Prostate gland (tissue), 2 donors: ENCODE measurements at regions not wholly inside any gene's neighbourhood (a gene's known extent, or its start where the extent isn't known, plus 50 kb on each side); places are given as distances from the start of the nearest gene placed in this dataset.

Experiments
- CTCF ChIP-seq, 4 experiments: fragments of 200-600 bp in 2 of 4; fragments of 450-650 bp in 2 of 4; sonication (generic) in 2 of 4; IDR thresholded peaks; 1 replicate in 3 of 4; 2 replicates in 1 of 4; pipeline ENCODE4 v1.5.1; 2016 to 2019; ENCODE audit warnings: antibody characterized with exemption in 4 of 4, mild to moderate bottlenecking in 2 of 4, moderate library complexity in 2 of 4
- POLR2A ChIP-seq: fragments of 450-650 bp; IDR thresholded peaks from one replicate; pipeline ENCODE4 v1.6.1; 2016; ENCODE audit warnings: antibody characterized with exemption, mild to moderate bottlenecking
- POLR2AphosphoS5 ChIP-seq: sonication (generic); formaldehyde crosslinking; IDR thresholded peaks from one replicate; pipeline ENCODE4 v1.6.1; 2017; ENCODE audit warnings: antibody characterized with exemption

- TF ChIP-seq CTCF (IDR thresholded peaks at IDR 0.05), result no peak
- TF ChIP-seq POLR2AphosphoS5, result no peak
- TF ChIP-seq POLR2A, result no peak
These were observed 998.6 kb upstream of the EPHA6 start for GRCh38 chr3:95815828-95816227.
